SK-N-SH (cell line): ENCODE measurements at regions not wholly inside any gene's neighbourhood (a gene's known extent, or its start where the extent isn't known, plus 50 kb on each side); places are given as distances from the start of the nearest gene placed in this dataset.

Source experiments
- CTCF ChIA-PET: fragments of 300-600, 350-600 bp; formaldehyde crosslinking; extraction: SDS; loops from one replicate; lab custom pipeline; 2021; lab: Yijun Ruan, JAX
- POLR2A ChIA-PET: fragments of 350-600 bp; sonication (Branson Sonifier 250); formaldehyde crosslinking; extraction: SDS; loops from one replicate; lab custom pipeline; 2020; ENCODE audit warnings: antibody characterized with exemption, inconsistent platforms; lab: Yijun Ruan, JAX
- DNase-seq: peaks from one replicate; pipeline ENCODE4 v3.0.0; 2012
- H2AFZ ChIP-seq: fragments of 200-600 bp; sonication (generic); 2 replicates; pipeline ENCODE4 v1.8.1; 2016; ENCODE audit warnings: antibody characterized with exemption, mild to moderate bottlenecking, low read depth
- H3F3A ChIP-seq: fragments of 200-600 bp; sonication (generic); replicated peaks from 2 replicates; pipeline ENCODE3; 2016; ENCODE audit warnings: antibody characterized with exemption, mild to moderate bottlenecking; ENCODE audit not compliant: insufficient read depth
- H3K27ac ChIP-seq, 2 experiments: fragments of 200-500 bp in 1 of 2; fragments of 200-600 bp in 1 of 2; sonication (Bioruptor generic) in 1 of 2; sonication (generic), shearing (Covaris generic) in 1 of 2; 2 replicates each; pipeline versions ENCODE4 v1.5.1 to v1.6.1; 2014 to 2016; ENCODE audit warnings: low read depth in 2 of 2, inconsistent platforms in 1 of 2, low read length in 1 of 2, mild to moderate bottlenecking in 1 of 2, mixed read lengths in 1 of 2
- H3K27me3 ChIP-seq: fragments of 200-600 bp; sonication (generic), shearing (Covaris generic); 2 replicates; pipeline ENCODE4 v1.6.1; 2016; ENCODE audit warnings: mixed run types; ENCODE audit not compliant: insufficient read depth
- H3K36me3 ChIP-seq, 2 experiments: fragments of 200-500 bp in 1 of 2; fragments of 200-600 bp in 1 of 2; sonication (Bioruptor generic) in 1 of 2; sonication (generic) in 1 of 2; replicated peaks in 1 of 2; 2 replicates each; pipeline versions ENCODE3 to v1.5.1; 2014 to 2016; ENCODE audit warnings: low read length in 1 of 2, mild to moderate bottlenecking in 1 of 2; ENCODE audit not compliant: insufficient read depth in 2 of 2, control insufficient read depth in 1 of 2
- H3K4me1 ChIP-seq, 2 experiments: fragments of 200-500 bp in 1 of 2; fragments of 200-600 bp in 1 of 2; sonication (Bioruptor generic) in 1 of 2; sonication (generic), shearing (Covaris generic) in 1 of 2; 2 replicates each; pipeline versions ENCODE4 v1.5.1 to v1.6.1; 2014 to 2016; ENCODE audit warnings: low read depth in 1 of 2, low read length in 1 of 2, mixed run types in 1 of 2; ENCODE audit not compliant: insufficient read depth in 2 of 2, control insufficient read depth in 1 of 2
- H3K4me2 ChIP-seq: fragments of 200-600 bp; sonication (generic), shearing (Covaris generic); 2 replicates; pipeline ENCODE4 v1.6.1; 2017; ENCODE audit warnings: mixed run types
- H3K4me3 ChIP-seq, 2 experiments: fragments of 200-500 bp in 1 of 2; fragments of 200-600 bp in 1 of 2; sonication (Bioruptor generic) in 1 of 2; sonication (generic), shearing (Covaris generic) in 1 of 2; 2 replicates each; pipeline versions ENCODE4 v1.5.1 to v1.8.1; 2014 to 2016; ENCODE audit warnings: low read depth in 2 of 2, inconsistent platforms in 1 of 2, low read length in 1 of 2, mild to moderate bottlenecking in 1 of 2, mixed read lengths in 1 of 2, moderate library complexity in 1 of 2
- H3K79me2 ChIP-seq: fragments of 200-600 bp; sonication (generic); 2 replicates; pipeline ENCODE4 v1.8.1; 2017; ENCODE audit warnings: mild to moderate bottlenecking; ENCODE audit not compliant: insufficient read depth
- H3K9ac ChIP-seq: fragments of 200-600 bp; sonication (generic); 2 replicates; pipeline ENCODE4 v1.6.1; 2017; ENCODE audit warnings: mixed run types
- H3K9me2 ChIP-seq: fragments of 200-600 bp; sonication (generic); 2 replicates; pipeline ENCODE4 v1.6.1; 2017; ENCODE audit warnings: mixed run types
- H3K9me3 ChIP-seq: fragments of 200-600 bp; sonication (generic); 2 replicates; pipeline ENCODE4 v1.6.1; 2017; ENCODE audit warnings: mixed run types, mild to moderate bottlenecking, moderate library complexity
- H4K20me1 ChIP-seq: fragments of 200-600 bp; sonication (generic); 2 replicates; pipeline ENCODE4 v1.6.1; 2017; ENCODE audit warnings: mild to moderate bottlenecking, mixed run types; ENCODE audit not compliant: insufficient read depth
- EP300 ChIP-seq, 2 experiments: IDR thresholded peaks; 2 replicates each; pipeline versions ENCODE4 v1.4.0 to v1.6.1; 2012; ENCODE audit warnings: borderline replicate concordance in 1 of 2, low read depth in 1 of 2, low read length in 1 of 2
- FOXJ3 ChIP-seq: sonication (generic); formaldehyde crosslinking; IDR thresholded peaks from 2 replicates; pipeline ENCODE4 v1.5.1; 2020; ENCODE audit warnings: mild to moderate bottlenecking, missing genetic modification reagents
- FOXM1 ChIP-seq: IDR thresholded peaks from 2 replicates; pipeline ENCODE4 v1.4.0; 2012; ENCODE audit warnings: low read depth, mild to moderate bottlenecking
- GATA2 ChIP-seq: sonication (generic); formaldehyde crosslinking; IDR thresholded peaks from 2 replicates; pipeline ENCODE4 v1.5.0; 2020; ENCODE audit warnings: mild to moderate bottlenecking, missing genetic modification reagents
- JUND ChIP-seq: IDR thresholded peaks from 2 replicates; pipeline ENCODE4 v1.4.0; 2012
- MEF2A ChIP-seq: IDR thresholded peaks from 2 replicates; pipeline ENCODE4 v1.4.0; 2012; ENCODE audit warnings: low read depth, borderline replicate concordance
- MXI1 ChIP-seq: IDR thresholded peaks from 2 replicates; pipeline ENCODE4 v1.6.1; 2012; ENCODE audit warnings: mild to moderate bottlenecking, low read depth, low read length, improper control_type of control experiment
- POLR2AphosphoS5 ChIP-seq: IDR thresholded peaks from 2 replicates; pipeline ENCODE4 v1.6.1; 2012; ENCODE audit warnings: low read depth, low read length
- RAD21 ChIP-seq: IDR thresholded peaks from 2 replicates; pipeline ENCODE4 v1.6.1; 2012; ENCODE audit warnings: mild to moderate bottlenecking, low read length
- TAF1 ChIP-seq: IDR thresholded peaks from 2 replicates; pipeline ENCODE4 v1.6.1; 2012; ENCODE audit warnings: low read depth, mild to moderate bottlenecking, low read length, moderate library complexity, borderline replicate concordance
- TCF12 ChIP-seq: IDR thresholded peaks from 2 replicates; pipeline ENCODE4 v1.4.0; 2012
- TEAD4 ChIP-seq: IDR thresholded peaks from 2 replicates; pipeline ENCODE4 v1.4.0; 2012; ENCODE audit warnings: mild to moderate bottlenecking, borderline replicate concordance; ENCODE audit not compliant: insufficient read depth
- WGBS: methylation state at CpG from one replicate; pipeline ENCODE4 v1.1.6; 2017; ENCODE audit warnings: low lambda C conversion rate; 5-methylcytosine and 5-hydroxymethylcytosine counted together
- TF ChIP-seq, protein P1 (sequence below): IDR thresholded peaks from 2 replicates; pipeline ENCODE4 v1.4.0; 2012; ENCODE audit warnings: low read depth
- TF ChIP-seq, protein P2 (sequence below): fragments of 150-350 bp; IDR thresholded peaks from 2 replicates; pipeline ENCODE4 v1.6.1; 2016; ENCODE audit warnings: mild to moderate bottlenecking, low read depth, low read length
- TF ChIP-seq, protein P3 (sequence below): fragments of 150-350 bp; IDR thresholded peaks from 2 replicates; pipeline ENCODE4 v1.6.1; 2017; ENCODE audit warnings: antibody characterized with exemption, low read length, low read depth, borderline replicate concordance

DNA sequence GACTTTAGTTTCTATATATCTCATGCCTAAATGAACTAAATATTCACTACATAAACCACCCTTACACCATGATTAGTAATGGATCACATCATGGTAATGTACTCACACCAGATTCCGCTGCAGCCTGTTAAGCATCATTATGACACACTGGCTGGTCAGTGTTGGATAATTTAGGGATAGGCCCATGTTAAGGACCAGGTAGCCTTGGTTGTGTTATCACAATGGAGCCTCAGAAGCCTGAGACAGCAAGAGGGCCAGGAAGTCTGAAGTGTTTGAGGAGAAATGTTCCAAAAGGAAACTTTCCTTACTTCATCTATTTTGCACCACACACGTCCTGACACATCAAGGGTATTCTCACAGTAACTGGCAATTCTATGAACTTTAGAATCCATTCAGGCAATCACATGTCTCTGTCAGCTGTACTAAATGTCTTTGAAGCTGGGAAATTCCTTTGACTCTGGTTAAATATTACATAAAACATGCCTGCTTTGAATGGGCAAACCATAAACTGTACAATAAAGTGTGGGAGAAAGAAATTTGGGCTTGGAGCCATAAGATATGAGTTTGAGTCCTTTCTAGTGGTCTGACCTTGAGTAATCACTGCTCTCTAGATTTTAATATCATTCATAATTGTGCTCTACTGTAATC is 105.3 kb upstream of the DPT start:
- TF ChIP-seq GATA2 (no peak), JUND (no peak), TEAD4 (no peak), MXI1 (no peak), FOXM1 (no peak)
- TF ChIP-seq, protein P1, sequence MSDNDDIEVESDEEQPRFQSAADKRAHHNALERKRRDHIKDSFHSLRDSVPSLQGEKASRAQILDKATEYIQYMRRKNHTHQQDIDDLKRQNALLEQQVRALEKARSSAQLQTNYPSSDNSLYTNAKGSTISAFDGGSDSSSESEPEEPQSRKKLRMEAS: no peak
- Histone ChIP-seq H3K9me3 (no peaks in the 10 kb centered on the region), H3K4me1 (peaks cover 0 to 8% of the 10 kb centered on the region in 2 experiments; a peak in 1 of 4 replicates), H3K9ac (no peak overlapping the region), H3K79me2 (no peaks in the 10 kb centered on the region), H3K4me3 (no peak overlapping the region), H3K4me2 (no peak overlapping the region), H3F3A (no peaks in the 10 kb centered on the region), H3K9me2 (no peaks in the 10 kb centered on the region), H4K20me1 (no peaks in the 10 kb centered on the region), H3K36me3 (no peaks in the 10 kb centered on the region), H3K27ac (no peak overlapping the region), H3K27me3 (no peaks in the 10 kb centered on the region), H2AFZ (no peak overlapping the region)
- 65% methylated on average over 2 of the region's 2 CpGs for WGBS
- no peak for DNase-seq
- POLR2A ChIA-PET: no interaction called here
- CTCF ChIA-PET: interaction anchor here (1.0 kb wide), 1 partner anchor 271 kb away, joined by 3 read pairs; no protein-coding TSS in a partner anchor

DNA sequence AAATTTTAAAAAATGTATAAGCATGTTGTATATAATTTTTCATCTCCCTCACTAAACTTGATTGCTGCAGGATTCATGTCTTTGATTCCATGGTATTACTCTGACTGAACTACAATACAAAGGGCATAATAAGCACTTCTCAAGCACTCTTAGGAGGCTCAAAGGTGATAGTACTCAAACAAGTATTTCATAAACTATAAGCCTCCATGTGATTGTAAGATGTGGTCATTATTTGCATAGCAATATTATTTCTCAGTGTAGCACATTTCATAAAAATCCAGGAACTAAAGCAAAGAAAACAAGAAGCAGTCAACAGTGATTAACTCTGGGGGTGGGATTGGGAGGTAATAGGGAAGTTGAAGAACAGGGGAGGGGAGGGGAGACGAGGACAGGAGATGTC is 106.2 kb upstream of the DPT start:
- WGBS: 44% methylated on average over 1 of the region's 1 CpG
- H3F3A ChIP-seq: no peaks in the 10 kb centered on the region

More for the DNA sequence above, 106.2 kb upstream of the DPT start:
- Histone ChIP-seq H4K20me1 (no peaks in the 10 kb centered on the region), H3K9me2 (no peaks in the 10 kb centered on the region), H3K27ac (no peak overlapping the region), H3K36me3 (no peaks in the 10 kb centered on the region), H3K9ac (no peak overlapping the region), H3K9me3 (no peaks in the 10 kb centered on the region), H3K4me1 (peaks cover 0 to 8% of the 10 kb centered on the region in 2 experiments; a peak in 1 of 4 replicates)
- POLR2A ChIA-PET: no interaction called here
- no peak for DNase-seq
- TF ChIP-seq MEF2A (no peak), FOXJ3 (CRISPR knock-in tag) (no peak), EP300 (IDR thresholded peaks at IDR 0.05; ENCODE audit: borderline replicate concordance in 1 of 2, low read depth in 1 of 2, low read length in 1 of 2) (no peak), RAD21 (no peak), TAF1 (no peak), TCF12 (no peak), POLR2AphosphoS5 (no peak)
- TF ChIP-seq, protein P2, sequence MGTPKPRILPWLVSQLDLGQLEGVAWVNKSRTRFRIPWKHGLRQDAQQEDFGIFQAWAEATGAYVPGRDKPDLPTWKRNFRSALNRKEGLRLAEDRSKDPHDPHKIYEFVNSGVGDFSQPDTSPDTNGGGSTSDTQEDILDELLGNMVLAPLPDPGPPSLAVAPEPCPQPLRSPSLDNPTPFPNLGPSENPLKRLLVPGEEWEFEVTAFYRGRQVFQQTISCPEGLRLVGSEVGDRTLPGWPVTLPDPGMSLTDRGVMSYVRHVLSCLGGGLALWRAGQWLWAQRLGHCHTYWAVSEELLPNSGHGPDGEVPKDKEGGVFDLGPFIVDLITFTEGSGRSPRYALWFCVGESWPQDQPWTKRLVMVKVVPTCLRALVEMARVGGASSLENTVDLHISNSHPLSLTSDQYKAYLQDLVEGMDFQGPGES: no peak
- TF ChIP-seq, protein P1: no peak
- TF ChIP-seq, protein P3, sequence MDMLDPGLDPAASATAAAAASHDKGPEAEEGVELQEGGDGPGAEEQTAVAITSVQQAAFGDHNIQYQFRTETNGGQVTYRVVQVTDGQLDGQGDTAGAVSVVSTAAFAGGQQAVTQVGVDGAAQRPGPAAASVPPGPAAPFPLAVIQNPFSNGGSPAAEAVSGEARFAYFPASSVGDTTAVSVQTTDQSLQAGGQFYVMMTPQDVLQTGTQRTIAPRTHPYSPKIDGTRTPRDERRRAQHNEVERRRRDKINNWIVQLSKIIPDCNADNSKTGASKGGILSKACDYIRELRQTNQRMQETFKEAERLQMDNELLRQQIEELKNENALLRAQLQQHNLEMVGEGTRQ: no peak
- TF ChIP-seq, all 33 proteins: peak for 0
- no peak overlapping the region for H3K4me2 ChIP-seq
- H3K79me2 ChIP-seq: no peaks in the 10 kb centered on the region
- CTCF ChIA-PET: no interaction called here
- H3K27me3 ChIP-seq: no peaks in the 10 kb centered on the region
- no peak overlapping the region for H3K4me3 ChIP-seq
- H2AFZ ChIP-seq: no peak overlapping the region
